Ovary (tissue), 3 donors: ENCODE measurements at regions not wholly inside any gene's neighbourhood (a gene's known extent, or its start where the extent isn't known, plus 50 kb on each side); places are given as distances from the start of the nearest gene placed in this dataset.

ENCODE experiments used
- EP300 ChIP-seq: sonication (generic); formaldehyde crosslinking; IDR thresholded peaks from one replicate; pipeline ENCODE4 v1.6.1; 2017; ENCODE audit warnings: antibody characterized with exemption
- POLR2A ChIP-seq: fragments of 450-650 bp; IDR thresholded peaks from one replicate; pipeline ENCODE4 v1.6.1; 2017; ENCODE audit warnings: antibody characterized with exemption, mild to moderate bottlenecking, moderate library complexity
- TF ChIP-seq, protein P1 (sequence below), 3 donors: fragments of 450-650 bp in 2 of 3; fragments of 200-600 bp in 1 of 3; IDR thresholded peaks; one replicate each; pipeline versions ENCODE4 v1.5.1 to v1.8.0; 2016 to 2022; ENCODE audit warnings: antibody characterized with exemption in 3 of 3, mild to moderate bottlenecking in 1 of 3
- donor health status: DM: no; HTN: no; CAD: no.

DNA sequence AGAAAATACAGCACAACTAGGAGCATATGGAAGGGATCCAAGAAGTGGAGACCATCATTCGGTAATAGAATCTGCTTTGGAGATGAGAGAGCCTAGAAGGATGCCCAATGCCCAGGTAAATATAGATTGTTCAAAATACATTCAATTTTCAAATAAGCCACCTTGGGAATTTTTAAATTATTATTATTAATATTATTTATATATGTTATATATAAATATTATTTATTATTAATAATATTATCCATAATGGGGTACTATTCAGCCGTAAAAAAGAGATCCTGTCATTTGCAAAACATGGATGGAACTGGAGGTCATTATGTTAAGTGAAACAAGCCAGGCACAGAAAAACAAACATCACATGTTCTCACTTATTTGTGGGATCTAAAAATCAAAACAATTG lies 127.8 kb upstream of the NDUFV2 start:
- TF ChIP-seq, protein P1, sequence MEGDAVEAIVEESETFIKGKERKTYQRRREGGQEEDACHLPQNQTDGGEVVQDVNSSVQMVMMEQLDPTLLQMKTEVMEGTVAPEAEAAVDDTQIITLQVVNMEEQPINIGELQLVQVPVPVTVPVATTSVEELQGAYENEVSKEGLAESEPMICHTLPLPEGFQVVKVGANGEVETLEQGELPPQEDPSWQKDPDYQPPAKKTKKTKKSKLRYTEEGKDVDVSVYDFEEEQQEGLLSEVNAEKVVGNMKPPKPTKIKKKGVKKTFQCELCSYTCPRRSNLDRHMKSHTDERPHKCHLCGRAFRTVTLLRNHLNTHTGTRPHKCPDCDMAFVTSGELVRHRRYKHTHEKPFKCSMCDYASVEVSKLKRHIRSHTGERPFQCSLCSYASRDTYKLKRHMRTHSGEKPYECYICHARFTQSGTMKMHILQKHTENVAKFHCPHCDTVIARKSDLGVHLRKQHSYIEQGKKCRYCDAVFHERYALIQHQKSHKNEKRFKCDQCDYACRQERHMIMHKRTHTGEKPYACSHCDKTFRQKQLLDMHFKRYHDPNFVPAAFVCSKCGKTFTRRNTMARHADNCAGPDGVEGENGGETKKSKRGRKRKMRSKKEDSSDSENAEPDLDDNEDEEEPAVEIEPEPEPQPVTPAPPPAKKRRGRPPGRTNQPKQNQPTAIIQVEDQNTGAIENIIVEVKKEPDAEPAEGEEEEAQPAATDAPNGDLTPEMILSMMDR (IDR thresholded peaks at IDR 0.05), result no peak
- TF ChIP-seq EP300 (no peak), POLR2A (no peak)
